Fibroblast of the conjunctiva (primary cell): ENCODE measurements at regions not wholly inside any gene's neighbourhood (a gene's known extent, or its start where the extent isn't known, plus 50 kb on each side); places are given as distances from the start of the nearest gene placed in this dataset.

Experiments
- DNase-seq: peaks from one replicate; pipeline ENCODE4 v3.0.0-alpha.2; 2010; ENCODE audit warnings: low read depth

DNA sequence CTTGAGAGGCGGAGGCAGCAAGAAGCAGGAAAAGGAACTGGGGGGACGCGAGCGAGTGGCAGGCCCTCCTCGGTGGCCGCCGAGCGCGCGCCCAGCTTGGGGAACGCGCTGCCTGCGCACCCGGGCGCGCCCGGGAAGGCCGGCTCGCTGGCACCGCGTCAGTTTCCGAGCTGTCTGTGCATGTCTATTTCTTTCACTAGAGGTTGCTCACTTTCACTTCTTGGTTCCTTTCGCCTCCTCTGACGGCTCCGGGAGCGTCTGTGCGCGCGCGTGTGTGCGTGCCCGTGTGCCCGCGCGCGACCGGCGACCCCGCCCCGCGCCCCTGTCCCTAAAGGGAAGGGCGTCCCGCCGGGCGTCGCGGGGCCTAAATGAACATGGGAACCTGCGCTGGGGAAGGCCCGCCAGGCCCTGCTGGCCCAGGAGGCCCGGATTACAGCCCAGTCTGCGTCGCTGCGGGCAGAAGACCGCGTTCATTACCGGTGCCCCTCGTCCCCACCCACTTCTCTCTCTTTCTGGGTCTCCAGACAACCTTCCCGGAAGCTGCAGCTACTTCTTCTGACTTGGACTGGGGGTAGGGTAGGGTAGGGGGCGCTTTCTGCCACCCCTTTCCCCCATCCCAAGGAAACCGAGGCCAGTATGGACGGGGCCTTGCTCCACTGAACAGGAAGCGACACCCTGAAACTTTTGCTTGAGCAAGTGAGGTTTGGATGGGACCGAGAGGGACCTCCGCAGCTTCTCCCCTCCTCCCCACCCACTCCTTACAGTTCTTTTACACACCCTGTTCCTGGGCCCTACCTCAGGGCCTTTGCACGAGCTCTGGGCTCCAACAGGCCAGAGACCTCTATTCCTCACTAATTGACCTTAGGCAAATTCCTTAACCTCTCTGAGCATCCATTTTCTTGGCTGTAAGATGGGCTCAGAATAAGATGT, 205.8 kb upstream of the IER5L start:
- DNase-seq = peak; percentile 43

DNA sequence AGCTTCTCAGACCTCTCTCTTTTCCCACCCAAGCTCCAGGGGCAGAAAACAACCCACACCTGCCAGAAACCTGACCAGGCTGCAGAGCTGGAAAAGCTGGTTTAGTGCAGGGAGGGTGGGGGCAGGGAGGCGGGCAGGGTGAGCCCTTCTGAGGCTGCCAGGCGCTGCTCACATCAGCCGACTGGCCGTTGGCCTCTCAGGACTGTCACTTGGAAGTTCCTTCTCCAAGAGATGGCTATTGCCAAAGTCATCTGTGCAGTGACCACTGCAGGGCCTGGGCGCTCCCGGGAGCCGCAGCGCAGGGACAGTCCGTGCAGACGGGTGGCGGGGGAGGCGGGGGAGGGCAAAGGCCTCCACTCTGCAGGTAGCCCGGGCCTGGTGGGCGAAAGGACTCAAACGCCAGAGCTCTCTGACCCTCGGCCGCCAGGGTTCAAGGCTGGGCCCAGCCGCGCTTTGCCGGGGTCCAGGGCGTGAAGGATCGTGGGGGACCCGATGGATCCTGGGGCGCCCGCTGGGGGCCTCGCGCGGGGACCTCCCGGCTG, 205.0 kb upstream of the IER5L start:
- DNase-seq = no peak

DNA sequence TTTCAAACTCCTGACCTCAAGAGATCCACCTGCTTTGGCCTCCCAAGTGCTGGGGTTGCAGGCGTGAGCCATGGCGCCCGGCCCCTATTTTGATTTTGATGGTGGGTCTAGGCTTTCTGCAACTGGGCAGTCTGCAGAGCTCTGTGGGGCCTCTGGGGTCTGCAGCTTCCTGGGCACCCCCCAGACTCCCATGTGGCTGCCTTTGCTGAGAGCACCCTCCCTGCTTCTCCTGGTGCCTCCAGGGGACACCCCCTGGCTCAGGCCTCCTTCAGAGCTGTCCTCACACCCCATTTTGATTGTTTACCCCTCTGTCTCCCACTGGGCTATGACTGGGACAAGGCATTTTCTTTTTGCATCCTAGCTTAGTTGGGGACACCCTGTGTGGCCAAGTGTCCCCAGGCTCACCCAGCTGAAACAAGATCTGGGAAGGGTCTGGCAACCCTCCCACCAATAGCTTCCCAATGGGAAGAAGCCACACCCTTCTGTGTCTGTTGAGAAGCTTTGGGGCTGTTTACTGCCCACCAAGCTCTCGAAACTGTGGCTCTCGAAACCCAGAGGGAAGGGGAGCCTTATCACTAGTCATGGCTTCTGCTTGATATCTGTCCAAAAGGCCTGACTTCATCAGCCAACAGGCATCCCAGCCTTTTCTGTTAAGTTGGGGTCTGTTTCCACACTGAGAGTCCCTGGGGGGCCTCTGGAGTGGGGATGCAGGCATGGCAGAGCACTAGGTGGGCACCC, 204.4 kb upstream of the IER5L start:
- DNase-seq = no peak

DNA sequence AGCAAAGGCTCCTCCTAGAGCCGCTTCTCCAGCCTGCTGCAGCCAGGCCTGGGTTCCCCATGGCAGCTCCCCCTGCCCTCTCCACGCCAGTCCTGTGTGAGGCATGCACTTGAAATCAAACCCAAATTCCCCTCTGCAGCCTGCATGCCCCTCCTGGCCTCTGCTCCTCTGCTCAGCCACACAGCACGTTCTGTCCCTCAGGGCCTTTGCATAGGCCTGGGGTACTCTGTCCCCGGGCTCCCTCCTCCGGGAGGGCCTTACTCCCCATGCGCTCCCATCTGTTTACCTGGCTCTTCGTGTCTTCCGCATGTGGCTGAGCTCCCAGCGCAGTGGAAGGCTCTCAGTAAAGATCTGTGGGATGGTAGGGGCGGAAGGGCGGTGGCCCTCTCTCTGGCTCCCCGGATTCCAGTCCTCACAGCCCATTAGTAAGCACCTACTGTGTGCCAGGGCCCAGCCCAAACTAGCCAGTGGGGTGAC, 203.5 kb upstream of the IER5L start:
- no peak for DNase-seq

DNA sequence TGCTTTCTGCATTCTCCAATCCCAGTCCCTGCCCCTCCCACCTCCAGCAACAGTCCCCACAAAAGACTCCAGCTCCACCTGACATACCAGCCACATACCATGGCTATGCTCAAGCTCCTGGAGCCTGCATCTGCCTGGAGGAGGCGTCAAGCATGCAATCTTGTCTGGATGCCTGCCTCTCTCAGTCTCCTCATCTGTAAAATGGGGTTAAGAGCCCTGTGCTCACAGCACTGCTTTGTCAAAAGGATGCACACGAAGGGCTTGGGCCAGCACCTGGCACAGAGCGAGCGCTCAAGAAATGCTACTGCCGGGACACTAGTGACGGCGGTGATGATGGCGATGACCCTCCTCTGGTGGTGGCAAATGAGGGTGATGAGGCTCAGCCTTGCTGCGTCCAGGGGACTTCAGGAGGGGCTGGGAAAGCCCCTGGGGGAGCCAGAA, 202.9 kb upstream of the IER5L start:
- no peak for DNase-seq

DNA sequence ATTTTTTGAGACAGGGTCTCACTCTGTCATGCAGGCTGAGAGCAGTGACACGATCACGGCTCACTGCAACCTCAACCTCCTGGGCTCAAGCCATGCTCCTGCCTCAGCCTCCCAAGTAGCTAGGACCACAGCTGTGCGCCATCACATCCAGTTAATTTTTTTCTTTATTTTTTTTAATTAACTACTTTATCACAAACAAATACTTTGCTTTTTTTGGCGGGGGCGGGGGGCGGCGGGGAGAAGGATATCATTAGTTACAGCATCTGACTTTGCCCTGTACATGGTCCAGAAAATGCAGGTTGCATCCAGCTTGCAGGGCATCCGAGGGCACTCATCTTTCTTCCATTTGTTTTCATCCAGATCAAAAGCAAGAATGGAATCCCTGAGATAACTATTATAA, 201.8 kb upstream of the IER5L start:
- DNase-seq = no peak

DNA sequence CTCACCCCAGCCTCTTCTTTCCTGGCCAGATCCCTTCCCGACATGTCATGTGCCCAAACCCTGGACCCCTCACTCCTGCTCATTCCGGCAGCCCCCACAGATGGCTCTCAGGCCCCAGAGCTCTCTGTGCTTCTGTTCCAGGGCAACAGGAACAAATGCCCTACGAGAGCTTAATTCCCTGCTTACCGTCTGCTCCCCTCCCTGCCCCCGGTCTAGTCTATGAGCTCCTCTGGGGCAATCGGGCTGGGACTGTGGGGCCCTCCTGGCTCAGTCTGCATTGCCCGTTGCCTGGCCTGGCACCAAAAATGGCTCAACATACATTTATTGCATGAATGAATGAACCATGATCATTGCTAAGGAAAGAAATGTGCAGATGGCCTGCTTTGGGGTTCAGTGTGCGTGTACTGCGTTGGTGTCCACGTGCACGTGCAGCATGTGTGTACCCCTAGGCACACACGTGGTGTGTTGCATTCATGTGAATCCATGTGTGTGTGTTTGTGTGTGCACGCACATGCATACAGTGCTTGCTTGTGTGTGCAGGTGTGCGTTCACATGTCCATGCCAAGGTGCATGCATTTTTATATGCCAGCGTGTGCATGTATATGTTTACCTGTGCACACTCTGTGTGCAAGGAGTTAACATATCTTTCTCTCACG, 201.2 kb upstream of the IER5L start:
- no peak for DNase-seq

DNA sequence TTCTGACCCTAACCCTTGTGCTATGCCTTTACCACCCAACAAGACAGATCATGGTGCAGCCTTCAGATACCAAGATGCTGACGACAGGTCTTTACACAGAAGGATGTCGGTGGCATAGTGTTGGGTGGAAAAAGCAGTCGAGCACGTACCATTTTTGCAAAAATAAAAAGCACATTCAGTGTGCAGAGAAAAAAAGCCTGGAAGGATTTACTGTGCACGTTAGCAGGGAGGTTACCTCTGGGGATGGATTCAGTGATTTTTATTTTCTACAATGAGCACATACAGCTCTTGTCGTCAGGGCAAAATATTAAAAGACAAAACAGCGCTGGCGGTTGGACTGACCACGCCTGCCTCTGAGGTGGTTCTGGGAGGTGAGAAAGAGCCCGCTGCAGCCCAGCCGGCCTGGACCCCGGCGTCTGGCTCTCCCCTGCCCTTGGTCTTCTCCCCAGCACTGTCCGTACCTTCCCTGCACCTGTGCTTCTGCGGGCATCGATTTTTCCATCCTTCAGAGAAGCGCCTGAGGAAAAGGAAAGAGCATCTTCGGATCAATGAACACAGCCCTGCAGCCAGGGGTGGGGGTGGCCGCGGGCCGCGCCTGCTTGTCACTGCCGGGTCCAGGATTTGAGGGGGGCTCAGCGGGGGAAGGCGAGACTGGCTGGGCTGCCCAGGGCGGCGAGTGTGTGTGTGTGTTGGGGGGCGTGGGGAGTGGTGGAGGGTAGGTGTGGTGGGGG, 200.0 kb upstream of the IER5L start:
- no peak for DNase-seq

DNA sequence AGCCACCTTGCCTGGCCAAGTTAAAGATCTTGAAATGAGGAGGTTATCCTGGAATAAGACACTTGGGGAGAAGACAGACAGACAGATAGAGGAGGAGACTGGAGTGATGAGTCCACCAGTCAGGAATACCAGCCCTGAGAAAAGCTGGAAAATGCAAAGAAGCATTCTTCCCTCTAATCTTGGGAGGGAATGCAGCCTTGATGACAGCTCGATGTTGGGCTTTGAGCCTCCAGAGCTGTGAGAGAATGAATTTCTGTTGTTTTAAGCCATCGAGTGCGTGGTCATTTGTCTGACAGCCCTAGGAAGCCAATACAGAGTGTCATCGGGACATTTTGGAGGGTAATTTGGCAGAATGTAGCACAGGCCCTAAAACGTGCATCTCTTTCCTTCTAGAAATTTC, 199.1 kb upstream of the IER5L start:
- no peak for DNase-seq

DNA sequence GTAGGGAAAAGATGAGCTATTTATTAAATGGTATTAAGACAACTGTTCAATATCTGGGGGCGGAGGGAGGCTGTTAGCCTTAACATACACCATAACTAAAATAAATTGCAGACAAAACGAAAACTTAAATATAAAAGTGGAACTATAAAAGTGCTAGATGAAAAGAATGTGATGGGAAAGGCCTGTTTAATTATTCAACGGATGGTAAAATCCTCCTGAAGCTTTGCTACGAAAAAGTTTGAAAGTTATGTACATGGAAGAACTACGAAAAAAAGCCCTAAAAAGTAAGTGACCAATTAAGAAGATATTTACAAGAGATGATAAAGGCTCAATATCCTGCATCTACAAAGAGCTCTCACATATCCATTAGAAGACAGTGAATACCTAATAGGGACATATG, 197.8 kb upstream of the IER5L start:
- no peak for DNase-seq

DNA sequence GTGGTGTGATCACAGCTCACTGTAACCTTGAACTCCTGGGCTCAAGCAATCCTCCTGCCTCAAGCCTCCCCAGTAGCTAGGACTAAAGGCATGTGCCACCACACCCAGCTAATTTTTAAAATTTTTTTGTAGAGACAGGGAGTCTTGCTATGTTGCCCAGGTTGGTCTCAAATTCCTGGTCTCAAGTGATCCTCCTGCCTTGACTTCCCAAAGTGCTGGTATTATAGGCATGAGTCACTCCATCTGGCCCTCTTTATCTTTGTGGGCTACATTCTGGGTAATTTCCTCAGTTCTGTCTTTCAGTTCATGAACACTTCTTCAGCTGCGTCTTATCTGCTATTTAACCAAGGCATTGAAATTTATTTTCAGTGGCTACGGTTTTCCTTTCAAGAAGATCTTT, 196.6 kb upstream of the IER5L start:
- DNase-seq = no peak

DNA sequence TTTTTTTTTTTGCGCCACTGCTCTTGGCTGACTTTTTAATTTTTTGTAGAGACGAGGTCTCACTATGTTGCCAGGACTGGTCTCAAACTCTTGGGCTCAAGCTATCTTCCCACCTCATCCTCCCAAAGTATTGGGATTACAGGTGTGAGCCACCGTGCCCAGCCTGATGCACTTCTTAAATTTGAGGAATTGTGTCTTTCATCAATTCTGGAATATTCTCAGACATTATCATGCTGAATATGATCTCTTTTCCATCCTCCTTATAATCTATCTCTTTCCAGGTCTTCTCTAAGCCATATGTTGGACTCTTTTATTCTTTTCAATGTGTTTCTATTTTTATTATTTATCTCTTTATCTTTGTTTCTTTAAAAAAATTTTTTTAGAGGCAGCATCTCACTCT, 196.2 kb upstream of the IER5L start:
- DNase-seq = no peak

DNA sequence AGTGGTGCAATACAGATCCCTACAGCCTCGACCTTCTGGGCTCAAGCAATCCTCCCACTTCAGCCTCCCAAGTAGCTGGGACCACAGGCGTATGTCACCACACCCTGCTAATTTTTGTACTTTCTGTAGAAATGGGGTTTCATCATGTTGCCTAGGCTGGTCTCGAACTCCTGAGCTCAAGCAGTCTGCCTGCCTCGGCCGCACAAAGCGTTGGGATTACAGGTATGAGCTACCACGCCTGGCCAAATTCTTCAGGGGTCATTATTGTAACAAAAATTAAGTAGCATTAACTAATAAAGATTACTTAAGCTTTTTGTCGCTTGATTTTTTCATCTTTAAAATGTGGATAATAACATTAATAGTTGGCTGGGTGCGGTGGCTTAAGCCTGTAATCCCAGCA, 195.3 kb upstream of the IER5L start:
- DNase-seq = no peak

DNA sequence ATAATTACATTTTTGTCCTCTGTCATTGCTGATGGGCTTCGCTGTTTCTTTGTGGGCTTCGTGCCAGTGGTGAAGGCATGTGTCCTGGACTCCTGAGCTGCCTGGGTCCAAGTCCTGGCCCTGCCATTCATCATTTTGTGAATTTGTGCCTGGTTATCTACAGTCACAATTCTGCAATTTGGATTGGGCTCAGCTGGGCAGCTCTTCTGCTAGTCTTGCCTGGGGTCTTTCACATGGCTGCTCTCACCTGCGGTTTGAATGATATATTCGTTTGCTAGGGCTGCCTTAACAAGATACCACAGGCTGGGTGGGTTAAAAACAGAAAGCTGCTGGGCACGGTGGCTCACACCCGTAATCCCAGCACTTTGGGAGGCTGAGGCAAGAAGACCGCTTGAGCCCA, 192.7 kb upstream of the IER5L start:
- no peak for DNase-seq

DNA sequence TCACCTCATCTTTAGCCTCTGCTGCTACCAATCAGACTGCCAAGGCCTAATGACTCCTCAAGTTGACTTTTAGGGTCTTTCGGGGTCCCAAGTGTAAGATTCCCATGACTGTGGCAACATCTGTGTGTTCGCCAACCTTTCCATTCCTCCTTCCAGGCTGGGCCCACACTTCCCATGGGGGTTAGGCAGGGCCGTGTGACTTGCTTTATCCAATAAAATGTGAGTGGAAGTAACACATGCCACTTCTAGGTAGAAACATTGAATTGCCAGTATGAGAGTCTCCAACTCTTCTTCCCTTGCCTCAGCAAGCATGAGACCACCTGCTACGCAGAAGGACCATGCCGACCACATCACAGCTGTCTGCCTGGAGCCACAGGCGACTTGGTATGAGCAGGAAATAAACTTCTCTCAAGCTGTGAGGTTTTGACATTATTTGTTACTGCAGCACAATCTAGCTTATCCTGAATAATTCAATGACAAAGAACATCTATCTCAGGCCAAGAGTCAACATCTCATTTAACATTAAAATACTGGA, 190.4 kb upstream of the IER5L start:
- DNase-seq = no peak

DNA sequence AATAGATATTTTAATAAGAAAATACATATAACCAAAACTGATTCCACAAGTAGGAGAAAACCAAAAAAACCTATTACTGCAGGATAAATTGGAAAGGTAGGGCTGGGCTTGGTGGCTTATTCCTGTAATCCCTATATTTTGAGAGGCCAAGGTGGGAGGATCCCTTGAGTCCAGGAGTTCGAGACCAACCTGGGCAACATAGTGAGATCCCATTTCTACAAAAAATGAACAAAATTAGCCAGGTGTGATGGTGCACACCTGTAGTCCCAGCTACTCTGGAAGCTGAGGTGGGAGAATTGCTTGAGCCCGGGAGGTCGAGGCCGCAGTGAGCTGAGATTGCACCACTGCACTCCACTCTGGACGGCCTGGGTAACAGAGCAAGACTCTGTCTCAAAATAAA, 189.2 kb upstream of the IER5L start:
- DNase-seq = no peak

DNA sequence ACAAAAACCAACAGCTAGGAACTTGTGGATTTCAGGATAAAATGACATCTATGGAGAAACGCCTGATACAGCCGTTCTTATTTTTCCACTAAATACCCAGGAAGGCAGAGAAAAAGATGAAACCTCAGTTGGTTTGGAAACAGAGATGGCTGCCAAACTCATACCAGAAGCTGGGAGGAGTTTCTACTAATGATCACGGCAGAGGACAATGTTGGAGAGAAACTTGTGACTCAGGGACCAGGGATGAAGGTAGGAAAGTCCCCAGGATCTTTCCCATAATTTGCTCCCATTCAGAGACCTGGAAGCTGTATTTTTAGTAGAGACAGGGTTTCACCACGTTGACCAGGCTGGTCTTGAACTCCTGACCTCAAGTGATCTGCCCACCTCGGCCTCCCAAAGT, 187.1 kb upstream of the IER5L start:
- no peak for DNase-seq

DNA sequence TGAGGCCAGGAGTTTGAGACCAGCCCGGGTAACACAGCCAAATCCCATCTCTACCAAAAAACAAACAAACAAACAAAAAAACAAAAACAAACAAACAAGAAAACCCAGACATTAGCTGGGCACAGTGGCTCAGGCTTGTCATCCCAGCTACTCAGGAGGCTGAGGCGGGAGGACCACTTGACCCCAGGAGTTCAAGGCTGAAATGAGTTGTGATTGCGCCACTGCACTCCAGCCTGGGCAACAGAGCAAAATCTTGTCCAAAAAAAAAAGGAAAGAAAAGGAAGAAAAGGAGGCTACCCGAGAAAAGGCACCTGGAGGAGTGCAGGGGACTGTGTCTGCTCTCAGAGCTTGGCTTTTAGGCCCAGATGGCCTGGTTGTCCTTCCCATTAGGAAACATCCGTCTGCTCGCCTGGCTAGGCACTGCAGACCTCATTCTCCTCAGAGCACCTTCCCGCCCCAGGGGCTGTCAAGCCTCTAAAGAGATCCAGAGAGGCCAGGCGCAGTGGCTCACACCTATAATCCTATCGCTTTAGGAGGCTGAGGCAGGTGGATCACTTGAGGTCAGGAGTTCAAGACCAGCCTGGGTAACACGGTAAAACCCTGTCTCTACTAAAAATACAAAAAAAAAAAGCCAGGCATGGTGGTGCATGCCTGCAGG, 185.3 kb upstream of the IER5L start:
- no peak for DNase-seq

DNA sequence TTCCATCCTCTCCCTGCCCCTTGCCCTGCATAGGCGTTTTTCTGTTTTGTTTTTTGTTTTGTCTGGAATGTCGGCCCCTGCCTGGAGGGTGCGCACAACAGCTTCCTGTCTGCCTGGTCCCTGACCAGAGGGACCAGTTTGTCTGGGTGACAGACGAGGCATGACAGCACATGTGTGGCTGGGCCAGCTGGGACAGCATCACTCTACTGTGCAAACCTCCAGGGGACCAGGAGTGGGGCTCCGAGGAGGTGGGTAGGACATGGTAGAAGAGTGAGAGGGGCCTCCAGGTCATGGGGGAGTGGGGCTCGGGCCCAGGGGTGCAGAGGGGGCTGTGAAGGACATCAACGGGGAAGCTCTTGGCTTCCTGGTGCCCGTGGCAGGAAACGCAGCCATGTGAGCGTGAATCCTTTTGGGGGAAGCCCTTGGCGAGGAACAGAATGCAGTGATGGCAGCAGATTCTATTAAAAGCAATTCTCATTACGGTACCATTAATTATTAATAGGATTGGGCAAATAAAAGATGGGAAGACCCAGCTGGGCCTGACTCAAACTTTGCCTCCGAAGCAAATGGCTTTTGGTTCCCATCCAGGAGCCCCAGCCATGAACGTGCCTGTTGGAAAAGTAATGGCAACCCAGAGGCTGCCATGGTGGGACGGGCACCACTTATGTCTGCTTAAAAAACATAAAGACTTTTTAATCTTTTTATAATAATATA, 184.4 kb upstream of the IER5L start:
- no peak for DNase-seq

DNA sequence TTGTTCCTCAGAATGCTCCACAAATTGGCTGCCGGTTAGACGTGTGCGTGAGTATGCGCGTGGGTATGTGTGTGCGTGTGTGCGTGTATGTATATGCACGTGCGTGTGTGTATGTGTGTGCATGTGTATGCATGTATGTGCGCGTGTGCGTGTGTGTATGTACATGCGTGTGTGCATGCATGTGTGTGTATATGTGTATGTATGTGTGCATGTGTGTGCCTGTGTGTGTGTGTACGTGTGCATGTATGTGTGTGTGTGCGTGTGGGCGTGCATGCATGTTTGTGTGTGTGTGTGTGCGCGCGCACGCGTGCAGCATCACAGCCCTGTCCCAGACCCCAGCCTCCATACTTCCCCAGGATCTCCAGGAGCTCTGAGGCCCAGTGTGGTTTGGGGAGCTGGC, 183.1 kb upstream of the IER5L start:
- DNase-seq = no peak
